ENCODE measurements at regions not wholly inside any gene's neighbourhood (a gene's known extent, or its start where the extent isn't known, plus 50 kb on each side); places are given as distances from the start of the nearest gene placed in this dataset.

GRCh38 chr14:30165255-30165654 is 237.6 kb upstream of the PRKD1 start:
- Histone ChIP-seq H3K27me3 (ENCODE audit: insufficient read depth, low read length) (no peaks in the 10 kb centered on the region), H3K4me3 (ENCODE audit: low read length) (no peak overlapping the region), H3K4me1 (ENCODE audit: insufficient read depth, low read length) (no peaks in the 10 kb centered on the region), H3K36me3 (ENCODE audit: insufficient read depth, low read depth, low read length) (no peaks in the 10 kb centered on the region), H3K27ac (ENCODE audit: low read length) (no peak overlapping the region), H3K9me3 (ENCODE audit: insufficient read depth, low read depth, low read length) (peaks cover 10% of the 10 kb centered on the region), H3K9ac (ENCODE audit: low read depth, low read length) (no peak overlapping the region)

GRCh38 chr14:30177781-30178180 is 250.1 kb upstream of the PRKD1 start:
- Histone ChIP-seq H3K4me1 (ENCODE audit: insufficient read depth, low read length) (no peaks in the 10 kb centered on the region), H3K9ac (ENCODE audit: low read depth, low read length) (no peak overlapping the region), H3K27me3 (ENCODE audit: insufficient read depth, low read length) (no peaks in the 10 kb centered on the region), H3K36me3 (ENCODE audit: insufficient read depth, low read depth, low read length) (no peaks in the 10 kb centered on the region), H3K9me3 (ENCODE audit: insufficient read depth, low read depth, low read length) (no peaks in the 10 kb centered on the region), H3K4me3 (ENCODE audit: low read length) (no peak overlapping the region), H3K27ac (ENCODE audit: low read length) (no peak overlapping the region)

GRCh38 chr14:30179381-30180130 is 251.9 kb upstream of the PRKD1 start:
- H3K4me3 ChIP-seq (ENCODE audit: low read length) = no peak overlapping the region
- no peaks in the 10 kb centered on the region for H3K9me3 ChIP-seq (ENCODE audit: insufficient read depth, low read depth, low read length)
- H3K27ac ChIP-seq (ENCODE audit: low read length) = no peak overlapping the region
- H3K9ac ChIP-seq (ENCODE audit: low read depth, low read length) = no peak overlapping the region
- no peaks in the 10 kb centered on the region for H3K4me1 ChIP-seq (ENCODE audit: insufficient read depth, low read length)
- no peaks in the 10 kb centered on the region for H3K36me3 ChIP-seq (ENCODE audit: insufficient read depth, low read depth, low read length)
- H3K27me3 ChIP-seq (ENCODE audit: insufficient read depth, low read length) = no peaks in the 10 kb centered on the region

GRCh38 chr14:30180219-30180618 is 252.6 kb upstream of the PRKD1 start:
- Histone ChIP-seq H3K36me3 (ENCODE audit: insufficient read depth, low read depth, low read length) (no peaks in the 10 kb centered on the region), H3K4me3 (ENCODE audit: low read length) (no peak overlapping the region), H3K4me1 (ENCODE audit: insufficient read depth, low read length) (no peaks in the 10 kb centered on the region), H3K9me3 (ENCODE audit: insufficient read depth, low read depth, low read length) (no peaks in the 10 kb centered on the region), H3K27ac (ENCODE audit: low read length) (no peak overlapping the region), H3K27me3 (ENCODE audit: insufficient read depth, low read length) (no peaks in the 10 kb centered on the region), H3K9ac (ENCODE audit: low read depth, low read length) (no peak overlapping the region)

- Histone ChIP-seq H3K4me3 (ENCODE audit: low read length) (no peak overlapping the region), H3K36me3 (ENCODE audit: insufficient read depth, low read depth, low read length) (no peaks in the 10 kb centered on the region), H3K9ac (ENCODE audit: low read depth, low read length) (no peak overlapping the region), H3K4me1 (ENCODE audit: insufficient read depth, low read length) (no peaks in the 10 kb centered on the region), H3K9me3 (ENCODE audit: insufficient read depth, low read depth, low read length) (no peaks in the 10 kb centered on the region), H3K27me3 (ENCODE audit: insufficient read depth, low read length) (no peaks in the 10 kb centered on the region), H3K27ac (ENCODE audit: low read length) (no peak overlapping the region)
Measured at GRCh38 chr14:30185832-30186231, 258.2 kb upstream of the PRKD1 start.

- Histone ChIP-seq H3K27ac (ENCODE audit: low read length) (no peak overlapping the region), H3K36me3 (ENCODE audit: insufficient read depth, low read depth, low read length) (no peaks in the 10 kb centered on the region), H3K27me3 (ENCODE audit: insufficient read depth, low read length) (no peaks in the 10 kb centered on the region), H3K4me3 (ENCODE audit: low read length) (no peak overlapping the region), H3K4me1 (ENCODE audit: insufficient read depth, low read length) (peaks cover 16% of the 10 kb centered on the region; the same call in 1 of the 2 replicates), H3K9me3 (ENCODE audit: insufficient read depth, low read depth, low read length) (no peaks in the 10 kb centered on the region), H3K9ac (ENCODE audit: low read depth, low read length) (no peak overlapping the region)
Measured at GRCh38 chr14:30191639-30192279, 264.1 kb upstream of the PRKD1 start.

GRCh38 chr14:30193101-30193500 is 265.5 kb upstream of the PRKD1 start:
- Histone ChIP-seq H3K4me3 (ENCODE audit: low read length) (no peak overlapping the region), H3K27ac (ENCODE audit: low read length) (no peak overlapping the region), H3K4me1 (ENCODE audit: insufficient read depth, low read length) (peaks cover 16% of the 10 kb centered on the region; the same call in 1 of the 2 replicates)

GRCh38 chr14:30193845-30194501 is 266.3 kb upstream of the PRKD1 start:
- H3K4me1 ChIP-seq (ENCODE audit: insufficient read depth, low read length) = peaks cover 16% of the 10 kb centered on the region; the same call in 1 of the 2 replicates
- H3K27ac ChIP-seq (ENCODE audit: low read length) = no peak overlapping the region
- no peaks in the 10 kb centered on the region for H3K27me3 ChIP-seq (ENCODE audit: insufficient read depth, low read length)
- H3K9me3 ChIP-seq (ENCODE audit: insufficient read depth, low read depth, low read length) = no peaks in the 10 kb centered on the region; the same call in 1 of the 2 replicates
- H3K9ac ChIP-seq (ENCODE audit: low read depth, low read length) = no peak overlapping the region
- no peaks in the 10 kb centered on the region for H3K36me3 ChIP-seq (ENCODE audit: insufficient read depth, low read depth, low read length)
- no peak overlapping the region for H3K4me3 ChIP-seq (ENCODE audit: low read length)

More at GRCh38 chr14:30193101-30193500, 265.5 kb upstream of the PRKD1 start:
- Histone ChIP-seq H3K9ac (ENCODE audit: low read depth, low read length) (no peak overlapping the region), H3K27me3 (ENCODE audit: insufficient read depth, low read length) (no peaks in the 10 kb centered on the region), H3K9me3 (ENCODE audit: insufficient read depth, low read depth, low read length) (no peaks in the 10 kb centered on the region; the same call in 1 of the 2 replicates), H3K36me3 (ENCODE audit: insufficient read depth, low read depth, low read length) (no peaks in the 10 kb centered on the region)

- H3K4me3 ChIP-seq (ENCODE audit: low read length) = no peak overlapping the region
- no peak overlapping the region for H3K27ac ChIP-seq (ENCODE audit: low read length)
- no peaks in the 10 kb centered on the region for H3K36me3 ChIP-seq (ENCODE audit: insufficient read depth, low read depth, low read length)
- H3K9me3 ChIP-seq (ENCODE audit: insufficient read depth, low read depth, low read length) = no peaks in the 10 kb centered on the region; the same call in 1 of the 2 replicates
- no peak overlapping the region for H3K9ac ChIP-seq (ENCODE audit: low read depth, low read length)
- H3K27me3 ChIP-seq (ENCODE audit: insufficient read depth, low read length) = no peaks in the 10 kb centered on the region
- H3K4me1 ChIP-seq (ENCODE audit: insufficient read depth, low read length) = peaks cover 16% of the 10 kb centered on the region; the same call in 1 of the 2 replicates
Measured at GRCh38 chr14:30194741-30195148, 267.1 kb upstream of the PRKD1 start.

GRCh38 chr14:30195941-30196340 is 268.3 kb upstream of the PRKD1 start:
- H3K4me1 ChIP-seq (ENCODE audit: insufficient read depth, low read length) = peaks cover 16% of the 10 kb centered on the region; the same call in 1 of the 2 replicates
- peak overlapping the region; percentile 2; the same call in 1 of the 2 replicates for H3K4me3 ChIP-seq (ENCODE audit: low read length)
- H3K27ac ChIP-seq (ENCODE audit: low read length) = no peak overlapping the region
- no peaks in the 10 kb centered on the region; the same call in 1 of the 2 replicates for H3K9me3 ChIP-seq (ENCODE audit: insufficient read depth, low read depth, low read length)
- no peaks in the 10 kb centered on the region for H3K27me3 ChIP-seq (ENCODE audit: insufficient read depth, low read length)
- H3K9ac ChIP-seq (ENCODE audit: low read depth, low read length) = no peak overlapping the region
- H3K36me3 ChIP-seq (ENCODE audit: insufficient read depth, low read depth, low read length) = no peaks in the 10 kb centered on the region

- Histone ChIP-seq H3K4me3 (ENCODE audit: low read length) (no peak overlapping the region), H3K9me3 (ENCODE audit: insufficient read depth, low read depth, low read length) (no peaks in the 10 kb centered on the region; the same call in 1 of the 2 replicates), H3K36me3 (ENCODE audit: insufficient read depth, low read depth, low read length) (no peaks in the 10 kb centered on the region), H3K27me3 (ENCODE audit: insufficient read depth, low read length) (no peaks in the 10 kb centered on the region), H3K9ac (ENCODE audit: low read depth, low read length) (no peak overlapping the region), H3K4me1 (ENCODE audit: insufficient read depth, low read length) (peaks cover 16% of the 10 kb centered on the region; the same call in 1 of the 2 replicates), H3K27ac (ENCODE audit: low read length) (no peak overlapping the region)
Measured at GRCh38 chr14:30196861-30197260, 269.2 kb upstream of the PRKD1 start.

All from iPS-20b (cell line).